SK-N-SH treated with all-trans-retinoic acid at 6 μM for 48 hours (cell line): ENCODE measurements at regions not wholly inside any gene's neighbourhood (a gene's known extent, or its start where the extent isn't known, plus 50 kb on each side); places are given as distances from the start of the nearest gene placed in this dataset.

Experiments used
- BACH2 ChIP-seq: fragments of 250-450 bp; sonication (Bioruptor Pico); IDR thresholded peaks from 2 replicates; pipeline ENCODE4 v1.9.0; 2021; ENCODE audit warnings: mild to moderate bottlenecking, borderline replicate concordance
- TF ChIP-seq, protein P1 (sequence below): fragments of 250-450 bp; sonication (Bioruptor Pico); IDR thresholded peaks from 2 replicates; pipeline ENCODE4 v1.5.0; 2020; ENCODE audit warnings: mild to moderate bottlenecking, moderate library complexity

DNA sequence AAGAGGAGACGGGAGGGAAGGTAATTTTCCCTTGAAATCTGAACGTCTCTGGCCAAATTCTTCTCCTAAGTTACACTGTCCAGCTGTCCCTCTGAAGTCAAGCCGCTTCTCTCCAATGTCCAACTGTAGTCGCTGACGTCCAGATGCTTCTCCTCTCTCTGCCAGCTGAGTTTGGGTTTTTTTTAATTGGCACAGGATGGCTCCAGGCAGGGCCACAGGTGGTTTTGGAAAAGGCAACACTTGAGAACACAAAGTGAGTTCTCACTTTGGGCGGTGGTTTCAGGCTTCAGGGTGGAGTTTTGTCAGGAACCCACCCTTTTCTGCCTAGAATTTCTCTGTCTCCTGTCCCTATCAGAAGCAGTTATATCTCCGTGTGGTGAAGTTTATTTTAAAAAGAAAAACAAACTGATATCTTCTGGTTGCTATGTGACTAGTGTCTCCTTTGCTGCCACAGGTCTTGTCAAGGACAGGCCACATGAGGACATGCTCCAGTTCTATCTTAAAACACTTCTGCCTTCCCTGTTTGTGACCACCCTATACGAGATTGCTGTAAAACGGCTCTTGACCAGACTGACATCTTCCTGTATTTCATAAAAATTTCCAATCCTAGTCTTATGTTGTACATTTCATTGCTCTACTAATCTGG, 472.3 kb upstream of the ADGRL4 start:
- TF ChIP-seq, protein P1, sequence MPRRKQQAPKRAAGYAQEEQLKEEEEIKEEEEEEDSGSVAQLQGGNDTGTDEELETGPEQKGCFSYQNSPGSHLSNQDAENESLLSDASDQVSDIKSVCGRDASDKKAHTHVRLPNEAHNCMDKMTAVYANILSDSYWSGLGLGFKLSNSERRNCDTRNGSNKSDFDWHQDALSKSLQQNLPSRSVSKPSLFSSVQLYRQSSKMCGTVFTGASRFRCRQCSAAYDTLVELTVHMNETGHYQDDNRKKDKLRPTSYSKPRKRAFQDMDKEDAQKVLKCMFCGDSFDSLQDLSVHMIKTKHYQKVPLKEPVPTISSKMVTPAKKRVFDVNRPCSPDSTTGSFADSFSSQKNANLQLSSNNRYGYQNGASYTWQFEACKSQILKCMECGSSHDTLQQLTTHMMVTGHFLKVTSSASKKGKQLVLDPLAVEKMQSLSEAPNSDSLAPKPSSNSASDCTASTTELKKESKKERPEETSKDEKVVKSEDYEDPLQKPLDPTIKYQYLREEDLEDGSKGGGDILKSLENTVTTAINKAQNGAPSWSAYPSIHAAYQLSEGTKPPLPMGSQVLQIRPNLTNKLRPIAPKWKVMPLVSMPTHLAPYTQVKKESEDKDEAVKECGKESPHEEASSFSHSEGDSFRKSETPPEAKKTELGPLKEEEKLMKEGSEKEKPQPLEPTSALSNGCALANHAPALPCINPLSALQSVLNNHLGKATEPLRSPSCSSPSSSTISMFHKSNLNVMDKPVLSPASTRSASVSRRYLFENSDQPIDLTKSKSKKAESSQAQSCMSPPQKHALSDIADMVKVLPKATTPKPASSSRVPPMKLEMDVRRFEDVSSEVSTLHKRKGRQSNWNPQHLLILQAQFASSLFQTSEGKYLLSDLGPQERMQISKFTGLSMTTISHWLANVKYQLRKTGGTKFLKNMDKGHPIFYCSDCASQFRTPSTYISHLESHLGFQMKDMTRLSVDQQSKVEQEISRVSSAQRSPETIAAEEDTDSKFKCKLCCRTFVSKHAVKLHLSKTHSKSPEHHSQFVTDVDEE (CRISPR knock-in tag), result no peak
- TF ChIP-seq BACH2, result no peak
